Fibroblast of lung (primary cell): ENCODE measurements at regions not wholly inside any gene's neighbourhood (a gene's known extent, or its start where the extent isn't known, plus 50 kb on each side); places are given as distances from the start of the nearest gene placed in this dataset.

Experiments used
- DNase-seq, 2 donors: peaks; one replicate each; pipeline versions ENCODE4 v3.0.0 to v3.0.0-alpha.2; 2010; ENCODE audit warnings: low read depth in 2 of 2
- H2AFZ ChIP-seq: 2 replicates; pipeline ENCODE4 v1.5.1; 2012; ENCODE audit warnings: low read length, control low read depth, inconsistent platforms
- H3K27ac ChIP-seq: 2 replicates; pipeline ENCODE4 v1.5.1; 2011; ENCODE audit warnings: low read length, control low read depth; ENCODE audit not compliant: insufficient read depth
- H3K27me3 ChIP-seq: 2 replicates; pipeline ENCODE4 v1.5.1; 2011; ENCODE audit warnings: mild to moderate bottlenecking, low read length; ENCODE audit not compliant: control insufficient read depth, insufficient read depth
- H3K36me3 ChIP-seq: 2 replicates; pipeline ENCODE4 v1.5.1; 2011; ENCODE audit warnings: low read length; ENCODE audit not compliant: control insufficient read depth, insufficient read depth
- H3K4me1 ChIP-seq: 2 replicates; pipeline ENCODE4 v1.5.1; 2011; ENCODE audit warnings: low read length; ENCODE audit not compliant: control insufficient read depth, insufficient read depth; ENCODE audit errors: extremely low read depth
- H3K4me2 ChIP-seq: 2 replicates; pipeline ENCODE4 v1.5.1; 2011; ENCODE audit warnings: low read length, control low read depth; ENCODE audit not compliant: insufficient read depth; ENCODE audit errors: extremely low read depth
- H3K4me3 ChIP-seq, 4 experiments: fragments of 200-600 bp in 1 of 4; sonication (generic) in 1 of 4; replicated peaks in 1 of 4; 2 replicates each; pipeline ENCODE4 v1.5.1; 2011 to 2016; ENCODE audit warnings: low read length in 4 of 4, low read depth in 3 of 4, mild to moderate bottlenecking in 3 of 4, control low read depth in 2 of 4, inconsistent platforms in 1 of 4, mixed read lengths in 1 of 4; ENCODE audit not compliant: insufficient read depth in 1 of 4; ENCODE audit errors: control extremely low read depth in 1 of 4
- H3K79me2 ChIP-seq: 2 replicates; pipeline ENCODE4 v1.5.1; 2012; ENCODE audit warnings: mild to moderate bottlenecking, low read length, inconsistent platforms; ENCODE audit not compliant: control insufficient read depth, insufficient read depth
- H3K9ac ChIP-seq: 2 replicates; pipeline ENCODE4 v1.5.1; 2011; ENCODE audit warnings: mild to moderate bottlenecking, low read length, control low read depth; ENCODE audit not compliant: insufficient read depth
- H3K9me3 ChIP-seq: 2 replicates; pipeline ENCODE4 v1.5.1; 2012; ENCODE audit warnings: low read depth, low read length; ENCODE audit not compliant: control insufficient read depth, insufficient read depth
- H4K20me1 ChIP-seq: 2 replicates; pipeline ENCODE4 v1.5.1; 2011; ENCODE audit warnings: low read length; ENCODE audit not compliant: control insufficient read depth, insufficient read depth; ENCODE audit errors: extremely low read depth
- CTCF ChIP-seq, 2 donors: IDR thresholded peaks in 1 of 2; conservative IDR thresholded peaks in 1 of 2; 1 replicate in 1 of 2; 2 replicates in 1 of 2; pipeline ENCODE4 v1.5.1; 2011 to 2012; ENCODE audit warnings: low read length in 2 of 2, control low read depth in 1 of 2, inconsistent platforms in 1 of 2, low read depth in 1 of 2, mild to moderate bottlenecking in 1 of 2
- EZH2 ChIP-seq: IDR thresholded peaks from 2 replicates; pipeline ENCODE4 v1.5.1; 2012; ENCODE audit warnings: low read length, control low read depth, mild to moderate bottlenecking; ENCODE audit errors: missing control alignments

DNA sequence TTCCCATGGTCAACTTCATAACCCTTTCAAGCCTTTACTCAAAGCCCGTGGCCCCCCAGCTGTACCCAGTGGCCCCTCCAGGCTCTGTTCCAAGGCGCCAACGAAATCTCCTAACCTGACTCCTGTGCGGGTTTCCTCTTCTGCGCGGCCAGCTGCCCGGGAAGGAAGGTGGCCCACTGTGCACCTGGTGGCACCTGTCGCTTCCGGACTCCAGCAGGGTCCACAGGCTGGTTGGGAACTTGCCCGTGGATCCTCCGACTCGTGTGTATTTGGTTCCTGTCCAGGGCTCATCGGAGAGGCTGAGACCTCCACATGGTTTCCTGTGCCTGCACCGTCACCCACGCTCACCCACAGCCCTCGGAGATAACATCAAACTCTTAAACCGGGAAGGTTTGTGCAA lies 335.4 kb downstream of the BRD1 start:
- H3K9ac ChIP-seq, result no peak overlapping the region
- no peak overlapping the region for H3K4me3 ChIP-seq
- no peak for TF ChIP-seq EZH2
- no peak for TF ChIP-seq CTCF (conservative IDR thresholded peaks at IDR 0.05 in 1 of 2, IDR thresholded peaks at IDR 0.05 in 1 of 2; ENCODE audit: low read depth in 1 of 2, low read length in 2 of 2)
- H3K4me1 ChIP-seq, result no peaks in the 10 kb centered on the region
- DNase-seq, result no peak
- H3K9me3 ChIP-seq, result no peaks in the 10 kb centered on the region
- H3K79me2 ChIP-seq, result no peaks in the 10 kb centered on the region
- no peaks in the 10 kb centered on the region for H3K36me3 ChIP-seq
- no peaks in the 10 kb centered on the region for H4K20me1 ChIP-seq
- H3K27me3 ChIP-seq, result no peaks in the 10 kb centered on the region
- no peak overlapping the region for H3K4me2 ChIP-seq
- H3K27ac ChIP-seq, result no peak overlapping the region
- H2AFZ ChIP-seq, result no peak overlapping the region

DNA sequence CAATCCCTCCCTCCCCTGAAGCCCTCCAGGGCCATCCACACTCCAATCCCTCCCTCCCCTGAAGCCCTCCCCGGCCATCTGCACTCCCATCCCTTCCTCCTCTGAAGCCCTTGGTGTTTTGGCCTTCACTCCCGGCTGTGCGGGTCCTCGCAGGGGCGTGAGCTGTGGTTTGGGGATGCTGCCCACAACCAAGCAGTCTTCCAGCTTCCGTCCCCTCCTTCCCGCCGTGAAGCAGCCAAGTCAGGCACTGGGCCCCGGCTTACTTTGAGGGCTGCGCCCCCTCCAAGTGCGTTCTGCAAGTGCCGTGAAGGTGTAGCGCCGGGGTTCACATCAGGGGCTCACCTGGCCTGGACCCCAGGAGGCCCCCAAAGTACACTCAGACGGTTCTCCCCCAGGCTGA lies 335.9 kb downstream of the BRD1 start:
- no peak overlapping the region for H3K4me2 ChIP-seq

DNA sequence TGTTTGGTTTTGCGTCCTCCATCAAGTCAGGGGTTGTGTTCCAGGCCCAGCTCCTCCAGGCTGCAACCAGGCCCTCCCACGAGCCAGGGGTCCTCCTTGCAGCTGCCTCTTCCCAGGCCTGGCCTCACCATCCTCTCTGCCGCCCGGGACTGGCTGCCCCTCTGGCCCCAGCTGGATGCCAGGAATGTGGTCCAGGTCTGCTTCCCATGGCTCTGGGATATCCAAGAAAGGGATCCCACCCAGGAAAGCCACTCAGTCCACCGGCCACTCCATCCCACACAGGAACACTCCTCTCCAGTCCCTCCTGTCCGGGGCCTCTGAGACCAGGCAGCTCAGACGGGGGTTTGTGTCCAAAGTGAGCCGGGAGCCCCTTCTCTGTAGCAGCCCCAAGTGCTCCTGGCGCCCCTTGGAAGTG lies 336.4 kb downstream of the BRD1 start:
- no peak overlapping the region for H3K27ac ChIP-seq
- TF ChIP-seq CTCF (conservative IDR thresholded peaks at IDR 0.05 in 1 of 2, IDR thresholded peaks at IDR 0.05 in 1 of 2; ENCODE audit: low read depth in 1 of 2, low read length in 2 of 2), result no peak
- no peak for TF ChIP-seq EZH2
- H3K79me2 ChIP-seq, result no peaks in the 10 kb centered on the region
- H4K20me1 ChIP-seq, result no peaks in the 10 kb centered on the region
- H3K4me2 ChIP-seq, result no peak overlapping the region
- no peak overlapping the region for H3K4me3 ChIP-seq
- no peaks in the 10 kb centered on the region for H3K4me1 ChIP-seq
- no peak overlapping the region for H2AFZ ChIP-seq
- no peaks in the 10 kb centered on the region for H3K9me3 ChIP-seq
- H3K27me3 ChIP-seq, result no peaks in the 10 kb centered on the region
- no peaks in the 10 kb centered on the region for H3K36me3 ChIP-seq
- DNase-seq, result no peak
- no peak overlapping the region for H3K9ac ChIP-seq

More for the DNA sequence above, 335.9 kb downstream of the BRD1 start:
- H3K27ac ChIP-seq, result no peak overlapping the region
- H4K20me1 ChIP-seq, result no peaks in the 10 kb centered on the region
- H3K9me3 ChIP-seq, result no peaks in the 10 kb centered on the region
- H3K4me1 ChIP-seq, result no peaks in the 10 kb centered on the region
- no peaks in the 10 kb centered on the region for H3K79me2 ChIP-seq
- TF ChIP-seq CTCF (conservative IDR thresholded peaks at IDR 0.05 in 1 of 2, IDR thresholded peaks at IDR 0.05 in 1 of 2; ENCODE audit: low read depth in 1 of 2, low read length in 2 of 2), result no peak
- TF ChIP-seq EZH2, result no peak
- H3K9ac ChIP-seq, result no peak overlapping the region
- H3K27me3 ChIP-seq, result no peaks in the 10 kb centered on the region
- no peak overlapping the region for H2AFZ ChIP-seq
- no peak for DNase-seq
- H3K4me3 ChIP-seq, result no peak overlapping the region
- H3K36me3 ChIP-seq, result no peaks in the 10 kb centered on the region
